H54 (cell line): ENCODE measurements at regions not wholly inside any gene's neighbourhood (a gene's known extent, or its start where the extent isn't known, plus 50 kb on each side); places are given as distances from the start of the nearest gene placed in this dataset.

Source experiments
- DNase-seq: peaks from one replicate; pipeline ENCODE4 v3.0.0; 2011; ENCODE audit warnings: low spot score, mixed read lengths; ENCODE audit not compliant: insufficient read length
- FAIRE-seq: peaks from 3 replicates; lab custom pipeline; 2011; peaks lifted over from hg19 to GRCh38; lab: Jason Lieb, UNC
- POLR2A ChIP-seq: IDR thresholded peaks from 2 replicates; pipeline ENCODE4 v1.6.1; 2011; ENCODE audit warnings: low read depth, mild to moderate bottlenecking, low read length

DNA sequence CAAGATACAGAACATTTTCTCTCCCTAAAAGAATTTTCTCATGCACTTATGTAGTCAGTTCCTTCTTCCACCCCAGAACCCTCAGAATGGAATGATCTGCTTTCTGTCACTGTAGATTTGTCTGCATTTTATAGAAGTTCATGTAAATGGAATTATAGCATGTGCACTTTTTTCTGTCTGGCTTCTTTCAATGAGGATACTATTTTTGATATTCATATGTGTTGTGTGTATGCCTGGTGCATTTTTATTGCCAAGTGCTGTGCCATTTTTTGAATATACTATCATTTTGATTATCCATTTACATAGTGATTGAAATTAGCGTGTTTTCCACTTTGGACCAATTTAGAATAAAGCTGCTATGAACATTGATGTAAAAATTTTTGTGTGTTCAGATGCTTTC, 156.6 kb upstream of the ALCAM start:
- TF ChIP-seq POLR2A, result no peak
- FAIRE-seq, result no peak
- DNase-seq, result no peak

DNA sequence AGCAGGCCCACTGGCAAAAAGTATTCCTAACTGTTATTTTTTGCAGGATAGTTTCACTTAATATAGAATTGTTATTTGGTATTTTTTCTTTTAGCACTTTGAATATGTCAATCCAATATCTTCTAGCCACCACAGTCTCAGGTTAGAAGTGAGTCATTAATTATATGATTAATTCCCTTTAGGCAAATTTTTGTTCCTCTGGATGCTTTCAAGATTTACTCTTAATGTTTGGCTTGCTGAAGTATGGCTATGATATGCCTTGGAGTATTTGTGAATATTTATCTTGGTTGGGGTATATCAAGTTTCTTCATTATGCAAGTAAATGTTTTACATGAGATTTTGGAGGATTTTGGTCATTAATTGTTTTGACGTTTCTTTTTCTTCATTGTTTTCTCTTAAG, 152.1 kb upstream of the ALCAM start:
- FAIRE-seq, result no peak
- no peak for DNase-seq
- no peak for TF ChIP-seq POLR2A

DNA sequence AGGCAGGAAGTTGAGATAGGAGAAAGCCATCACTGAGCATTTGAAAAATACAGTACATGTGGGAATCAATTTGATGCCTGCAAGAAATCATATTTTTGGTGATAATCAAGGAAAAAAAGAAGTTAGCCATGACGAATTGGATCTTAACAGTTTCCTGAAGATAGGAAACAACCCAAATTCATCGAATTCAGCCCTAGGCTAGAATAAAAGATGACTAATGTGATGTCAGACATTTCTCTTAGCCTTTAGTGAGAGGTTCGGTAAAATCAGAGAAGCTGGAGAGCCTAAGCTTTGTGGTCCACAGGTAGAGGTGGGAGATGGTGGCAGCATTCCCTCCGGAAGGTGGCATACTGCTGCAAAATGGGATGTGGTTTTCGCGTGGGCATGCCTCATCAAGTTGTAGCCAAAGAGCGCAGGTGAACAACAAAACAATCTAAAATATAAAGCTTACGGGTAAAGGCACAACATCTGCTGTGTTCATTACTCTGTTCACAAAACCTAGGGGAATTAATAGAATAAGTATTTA, 144.1 kb upstream of the ALCAM start:
- DNase-seq (no peak), FAIRE-seq (no peak)
- no peak for TF ChIP-seq POLR2A

DNA sequence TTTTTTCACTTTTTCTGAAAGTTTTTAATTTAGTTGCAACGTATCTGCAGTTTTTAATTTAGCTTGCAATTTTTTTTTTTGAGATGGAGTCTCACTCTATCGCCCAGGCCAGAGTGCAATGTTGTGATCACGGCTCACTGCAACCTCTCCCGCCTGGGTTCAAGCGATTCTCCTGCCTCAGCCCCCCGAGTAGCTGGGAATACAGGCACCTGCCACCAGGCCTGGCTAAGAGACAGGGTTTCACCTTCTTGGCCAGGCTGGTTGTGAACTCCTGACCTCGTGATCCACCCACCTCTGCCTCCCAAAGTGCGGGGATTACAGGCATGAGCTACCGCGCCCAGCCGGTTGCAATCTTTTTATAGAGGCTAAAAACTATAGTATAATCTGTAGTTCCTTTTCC, 142.9 kb upstream of the ALCAM start:
- TF ChIP-seq POLR2A, result no peak
- DNase-seq (no peak), FAIRE-seq (no peak)

DNA sequence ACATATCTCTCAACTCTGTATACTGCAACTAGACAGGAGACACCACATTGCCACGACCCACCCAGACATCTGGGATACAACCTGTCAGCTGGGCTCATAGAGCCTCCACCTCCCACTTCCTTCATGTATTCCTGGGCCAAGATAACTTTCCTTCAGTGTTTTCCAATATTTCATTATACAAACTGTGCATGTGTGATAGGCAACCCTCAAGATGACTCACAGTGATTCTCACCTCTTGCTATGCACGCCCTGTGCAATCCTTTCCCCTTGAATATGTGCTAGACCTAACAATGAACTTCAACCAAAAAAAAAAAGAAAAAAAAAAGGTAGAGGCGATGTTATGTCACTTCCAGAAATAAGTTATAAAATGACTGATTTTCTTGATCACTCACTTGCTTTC, 138.0 kb upstream of the ALCAM start:
- DNase-seq, result no peak
- FAIRE-seq, result no peak
- TF ChIP-seq POLR2A, result no peak

DNA sequence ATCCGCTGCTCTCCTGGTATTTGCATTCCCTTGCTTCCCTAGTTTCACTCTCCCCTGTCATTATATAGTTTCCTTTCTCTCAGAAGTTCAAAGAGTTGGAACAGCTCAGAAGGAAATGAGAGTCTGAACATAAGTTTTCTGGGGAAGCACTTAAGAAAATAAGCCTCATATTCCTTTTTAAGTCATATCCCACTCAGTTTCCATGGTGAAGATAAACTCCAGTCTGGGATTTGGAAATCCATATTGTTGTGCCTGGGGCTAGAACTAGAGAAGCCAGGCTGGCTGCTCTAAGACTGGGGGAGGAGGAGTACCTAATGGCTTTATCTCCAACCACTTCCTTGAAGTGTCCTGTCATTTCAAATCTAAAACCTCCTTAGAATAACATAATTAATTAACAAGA, 134.2 kb upstream of the ALCAM start:
- FAIRE-seq (no peak), DNase-seq (no peak)
- no peak for TF ChIP-seq POLR2A

DNA sequence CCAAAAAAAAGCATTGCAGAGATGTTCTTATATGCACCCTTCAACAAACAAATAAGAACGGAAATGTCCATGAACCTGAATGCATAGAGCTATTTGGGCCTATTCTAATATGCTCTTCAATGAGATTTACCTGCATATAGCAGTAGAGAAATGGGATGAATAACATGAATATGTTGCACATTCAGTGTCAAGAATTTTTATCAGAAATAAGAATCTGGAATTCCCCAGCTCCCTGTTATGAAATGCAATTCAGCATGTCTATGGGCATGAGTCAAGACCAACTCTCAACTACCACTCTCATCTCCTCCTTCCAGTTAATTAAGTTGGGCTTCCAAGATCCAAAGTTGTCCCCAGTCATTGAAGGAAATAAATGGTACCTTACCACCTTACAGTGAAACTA, 133.7 kb upstream of the ALCAM start:
- no peak for TF ChIP-seq POLR2A
- FAIRE-seq (no peak), DNase-seq (no peak)

DNA sequence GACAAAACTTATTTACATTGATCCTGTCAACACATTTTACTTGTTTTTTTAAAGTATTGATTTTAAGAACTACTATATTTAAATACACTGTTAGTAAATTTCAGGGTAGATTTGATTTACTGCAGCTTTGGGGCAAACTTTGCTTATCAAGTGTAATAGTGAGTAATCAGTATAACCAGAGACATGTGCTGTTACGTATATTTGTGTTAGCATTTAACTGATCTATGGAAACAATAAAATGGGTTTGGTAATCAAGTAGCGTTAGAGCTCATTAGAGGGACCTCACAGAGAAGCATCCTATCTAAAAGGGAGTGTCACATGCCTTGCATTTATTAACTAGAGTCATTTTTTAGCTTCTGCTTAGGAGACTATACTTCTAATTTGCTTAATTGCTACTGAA, 131.5 kb upstream of the ALCAM start:
- FAIRE-seq (no peak), DNase-seq (no peak)
- no peak for TF ChIP-seq POLR2A

DNA sequence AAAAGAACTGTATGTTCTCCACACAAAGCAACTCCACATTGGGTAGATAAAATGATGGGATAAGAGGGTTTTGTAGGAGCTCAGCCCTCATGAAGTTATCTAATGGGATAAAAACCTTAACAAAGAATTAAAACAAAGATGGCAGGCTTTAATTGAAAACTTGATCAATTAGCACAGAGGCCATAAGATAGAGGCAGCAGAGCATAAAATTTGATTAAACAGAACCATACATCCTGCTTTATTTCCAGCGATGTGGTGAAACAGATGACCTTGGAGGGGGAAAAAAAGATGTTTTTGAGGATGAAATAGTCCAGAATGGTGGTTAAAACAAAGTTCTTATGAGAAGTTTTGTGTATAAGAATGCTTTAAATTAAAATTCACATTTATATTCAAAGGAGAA, 130.9 kb upstream of the ALCAM start:
- no peak for TF ChIP-seq POLR2A
- FAIRE-seq, result no peak
- no peak for DNase-seq

DNA sequence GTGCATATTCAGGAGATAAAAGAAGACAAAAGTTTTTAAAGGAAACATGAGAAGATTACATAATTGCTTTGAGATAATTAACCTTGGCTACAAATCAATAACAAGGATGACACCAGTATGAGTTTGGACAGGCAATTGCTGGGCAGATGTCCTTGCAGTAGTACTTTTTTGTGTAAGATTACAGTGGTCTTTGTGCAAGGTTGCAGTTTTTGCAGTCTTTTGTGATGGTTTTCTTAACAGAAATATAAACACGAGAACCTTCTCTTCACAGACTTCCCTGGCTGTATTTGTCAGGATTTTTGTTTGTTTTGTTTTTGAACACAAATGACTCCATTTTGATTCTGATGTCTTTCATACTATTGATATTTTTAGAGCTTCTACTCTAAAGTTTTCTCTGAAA, 128.3 kb upstream of the ALCAM start:
- FAIRE-seq, result no peak
- DNase-seq, result no peak
- no peak for TF ChIP-seq POLR2A

DNA sequence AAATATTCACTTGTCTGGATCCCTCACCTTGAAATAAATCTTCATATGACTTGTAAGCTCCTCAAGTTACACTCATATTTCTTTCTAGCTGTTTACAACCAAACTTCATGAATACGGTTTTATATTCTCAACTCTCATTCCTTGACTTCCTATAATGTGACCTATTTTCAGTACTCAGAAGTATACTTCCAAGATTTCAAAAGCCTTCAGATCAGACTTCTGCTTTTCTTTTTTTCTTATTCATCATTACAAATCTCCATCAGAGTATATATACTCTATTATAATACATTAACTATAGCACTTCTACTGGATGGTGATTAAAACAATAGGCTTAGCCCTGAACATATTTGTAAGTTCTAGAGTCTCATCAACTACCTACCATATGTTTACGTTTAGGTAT, 123.6 kb upstream of the ALCAM start:
- FAIRE-seq, result no peak
- DNase-seq, result no peak
- no peak for TF ChIP-seq POLR2A

DNA sequence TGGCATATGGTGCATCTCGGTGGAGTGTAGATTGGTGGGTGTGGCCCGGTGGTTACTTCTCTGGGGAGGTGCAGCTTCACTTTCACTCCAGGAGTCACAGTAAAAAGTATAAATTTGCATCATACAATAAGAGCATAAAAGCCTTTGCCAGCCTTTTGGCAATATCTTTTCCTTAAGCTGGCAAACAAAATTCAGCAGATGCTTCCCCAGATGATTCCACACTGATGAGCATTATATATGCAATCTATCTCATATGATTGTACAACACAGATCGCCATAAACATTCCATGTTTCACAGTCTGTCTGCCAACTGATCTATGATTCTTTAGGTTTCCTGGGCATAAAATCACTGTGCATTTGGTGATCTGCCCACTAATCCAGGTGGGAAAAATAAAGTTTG, 120.2 kb upstream of the ALCAM start:
- no peak for TF ChIP-seq POLR2A
- DNase-seq (no peak), FAIRE-seq (peak; percentile 11)

DNA sequence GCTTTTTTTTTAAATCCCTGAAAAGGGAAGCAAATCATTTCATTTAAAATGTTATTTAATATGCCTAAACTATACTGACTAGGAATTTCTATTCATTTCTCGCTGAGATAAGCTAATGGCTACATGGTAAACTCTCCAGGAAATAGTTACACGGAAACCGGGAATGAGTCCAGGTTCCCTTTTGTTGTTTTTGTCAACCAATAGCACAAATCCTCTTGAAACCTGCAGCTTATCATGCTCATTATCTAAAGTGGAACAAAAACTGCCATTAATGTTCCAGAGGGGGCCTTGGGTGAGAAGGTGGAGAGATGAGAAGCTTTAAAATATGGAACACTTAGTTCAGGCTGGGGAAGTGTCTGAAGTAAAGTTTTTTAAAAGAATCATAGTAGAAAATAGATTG, 113.5 kb upstream of the ALCAM start:
- TF ChIP-seq POLR2A, result no peak
- FAIRE-seq, result no peak
- DNase-seq, result no peak

DNA sequence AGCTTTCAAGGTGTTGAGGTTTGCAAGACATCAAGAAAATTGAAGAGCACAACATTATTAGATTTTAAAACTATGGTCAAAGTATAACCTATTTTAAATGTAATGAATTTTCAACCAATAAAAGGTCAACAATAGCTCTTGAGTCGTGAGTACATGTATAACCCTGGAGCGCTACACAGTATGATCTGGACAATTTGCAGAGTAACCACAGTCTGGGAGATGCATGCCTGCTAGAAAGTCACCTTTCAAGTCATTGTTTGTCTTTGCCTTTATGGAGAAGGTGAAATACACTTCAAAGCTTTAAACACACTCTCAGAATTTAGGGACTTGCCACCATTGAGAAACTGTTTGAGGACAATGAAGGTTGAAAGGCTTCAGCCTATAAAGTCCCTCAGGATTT, 112.6 kb upstream of the ALCAM start:
- TF ChIP-seq POLR2A, result no peak

DNA sequence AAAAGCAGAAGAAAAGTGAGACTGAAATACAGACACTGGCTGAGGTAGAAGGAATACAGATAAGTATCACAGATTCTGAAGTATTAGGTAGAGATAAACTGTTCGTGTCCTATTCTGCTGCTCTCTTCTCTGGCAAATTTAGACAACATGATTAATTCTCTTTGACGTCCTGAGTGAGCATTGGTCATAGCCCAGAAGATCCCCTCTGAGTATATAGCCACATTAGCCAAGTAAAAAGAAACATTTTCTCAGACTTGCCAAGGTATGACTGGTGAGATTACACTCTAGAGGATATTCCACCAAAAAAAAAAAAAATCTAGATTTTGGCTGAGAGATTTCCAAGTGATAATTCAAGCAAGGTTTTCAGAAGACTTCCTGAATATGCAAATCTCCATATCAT, 111.4 kb upstream of the ALCAM start:
- TF ChIP-seq POLR2A, result no peak
- DNase-seq, result no peak
- FAIRE-seq, result no peak

More for the DNA sequence above, 112.6 kb upstream of the ALCAM start:
- DNase-seq, result no peak
- FAIRE-seq, result no peak

DNA sequence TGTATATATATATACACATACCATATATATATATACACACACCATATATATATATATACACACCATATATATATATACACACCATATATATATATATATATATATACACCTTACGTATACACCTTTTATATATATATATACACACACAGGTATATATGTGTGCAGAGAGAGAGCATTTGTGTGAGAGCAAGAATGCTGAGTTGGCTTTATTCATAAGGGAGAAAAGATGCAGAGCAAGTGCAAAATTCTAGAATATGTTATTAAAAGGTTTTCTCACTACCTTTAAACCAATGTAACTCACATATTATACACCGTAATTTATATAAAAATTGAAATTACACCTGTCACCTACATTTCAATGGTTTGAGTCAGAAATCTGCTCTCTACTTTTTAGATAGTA, 107.2 kb upstream of the ALCAM start:
- no peak for DNase-seq
- no peak for FAIRE-seq
- TF ChIP-seq POLR2A, result no peak
